Endothelial cell (in vitro differentiated cells): ENCODE measurements at regions not wholly inside any gene's neighbourhood (a gene's known extent, or its start where the extent isn't known, plus 50 kb on each side); places are given as distances from the start of the nearest gene placed in this dataset.

ENCODE experiments used
- DNase-seq: peaks from one replicate; pipeline ENCODE4 v3.0.0; 2021; ENCODE audit warnings: low spot score
- H3K27ac Mint-ChIP-seq: one replicate; pipeline ENCODE4 v1.8.0; 2021; ENCODE audit warnings: mixed read lengths, inconsistent platforms; ENCODE audit not compliant: unreplicated experiment
- H3K27me3 Mint-ChIP-seq: one replicate; pipeline ENCODE4 v1.8.0; 2021; ENCODE audit warnings: mild to moderate bottlenecking, moderate library complexity, mixed read lengths, inconsistent platforms; ENCODE audit not compliant: unreplicated experiment
- H3K36me3 Mint-ChIP-seq: one replicate; pipeline ENCODE4 v1.8.0; 2021; ENCODE audit warnings: mild to moderate bottlenecking, low read depth, mixed read lengths, inconsistent platforms; ENCODE audit not compliant: unreplicated experiment
- H3K4me1 Mint-ChIP-seq: one replicate; pipeline ENCODE4 v1.8.0; 2021; ENCODE audit warnings: mild to moderate bottlenecking, mixed read lengths, inconsistent platforms; ENCODE audit not compliant: unreplicated experiment
- H3K4me3 Mint-ChIP-seq: one replicate; pipeline ENCODE4 v1.8.0; 2021; ENCODE audit warnings: mild to moderate bottlenecking, mixed read lengths, inconsistent platforms; ENCODE audit not compliant: unreplicated experiment
- H3K9me3 Mint-ChIP-seq: one replicate; pipeline ENCODE4 v1.8.0; 2021; ENCODE audit warnings: mixed read lengths, inconsistent platforms; ENCODE audit not compliant: unreplicated experiment
- TF ChIP-seq, protein P1 (sequence below): fragments of 200-600 bp; sonication (generic); IDR thresholded peaks from one replicate; pipeline ENCODE4 v1.5.0; 2021; ENCODE audit warnings: antibody characterized with exemption; ENCODE audit not compliant: unreplicated experiment

DNA sequence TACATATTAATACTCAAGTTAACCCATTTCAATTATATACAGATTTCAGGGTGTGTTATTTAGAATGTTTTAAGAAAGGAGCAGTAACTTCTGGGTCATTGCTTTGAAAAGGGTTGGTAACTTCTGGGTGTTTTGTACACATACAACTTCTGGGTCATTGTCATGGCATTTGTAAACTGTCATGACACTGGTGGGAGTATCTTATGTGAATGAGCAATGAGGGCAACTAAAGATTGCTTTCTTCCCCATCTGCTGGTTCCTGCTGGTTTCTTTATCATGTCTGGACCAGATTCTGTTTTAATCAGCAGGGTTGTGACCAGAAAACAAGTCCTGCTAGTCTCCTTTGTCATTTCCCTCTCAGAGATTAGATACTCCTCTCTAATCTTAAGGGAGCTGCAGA lies 713.3 kb downstream of the LRFN5 start:
- Mint-ChIP-seq H3K27ac (no peak overlapping the region), H3K27me3 (peaks cover under 1% of the 10 kb centered on the region), H3K36me3 (no peaks in the 10 kb centered on the region), H3K4me3 (no peak overlapping the region), H3K4me1 (no peaks in the 10 kb centered on the region), H3K9me3 (no peaks in the 10 kb centered on the region)
- TF ChIP-seq, protein P1, sequence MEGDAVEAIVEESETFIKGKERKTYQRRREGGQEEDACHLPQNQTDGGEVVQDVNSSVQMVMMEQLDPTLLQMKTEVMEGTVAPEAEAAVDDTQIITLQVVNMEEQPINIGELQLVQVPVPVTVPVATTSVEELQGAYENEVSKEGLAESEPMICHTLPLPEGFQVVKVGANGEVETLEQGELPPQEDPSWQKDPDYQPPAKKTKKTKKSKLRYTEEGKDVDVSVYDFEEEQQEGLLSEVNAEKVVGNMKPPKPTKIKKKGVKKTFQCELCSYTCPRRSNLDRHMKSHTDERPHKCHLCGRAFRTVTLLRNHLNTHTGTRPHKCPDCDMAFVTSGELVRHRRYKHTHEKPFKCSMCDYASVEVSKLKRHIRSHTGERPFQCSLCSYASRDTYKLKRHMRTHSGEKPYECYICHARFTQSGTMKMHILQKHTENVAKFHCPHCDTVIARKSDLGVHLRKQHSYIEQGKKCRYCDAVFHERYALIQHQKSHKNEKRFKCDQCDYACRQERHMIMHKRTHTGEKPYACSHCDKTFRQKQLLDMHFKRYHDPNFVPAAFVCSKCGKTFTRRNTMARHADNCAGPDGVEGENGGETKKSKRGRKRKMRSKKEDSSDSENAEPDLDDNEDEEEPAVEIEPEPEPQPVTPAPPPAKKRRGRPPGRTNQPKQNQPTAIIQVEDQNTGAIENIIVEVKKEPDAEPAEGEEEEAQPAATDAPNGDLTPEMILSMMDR: no peak
- no peak for DNase-seq

DNA sequence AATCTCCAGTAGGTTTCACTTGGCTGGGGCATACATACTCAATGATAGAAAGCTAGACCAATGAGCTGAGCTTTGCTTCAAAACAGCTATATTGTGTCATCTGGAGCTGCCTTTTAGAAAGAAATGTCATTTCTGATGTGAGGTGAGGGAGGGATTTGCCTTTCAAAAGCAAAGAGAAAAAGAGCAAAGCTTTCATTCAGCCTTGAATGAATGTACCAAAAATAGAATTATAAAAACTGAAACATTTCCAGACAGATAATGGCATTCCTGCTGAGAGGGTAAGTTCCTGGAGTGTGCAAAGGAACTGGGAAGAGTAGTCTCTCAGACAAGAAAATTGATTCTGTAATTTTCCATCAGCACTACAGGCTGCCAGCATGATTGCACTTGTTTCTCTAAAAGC lies 710.0 kb downstream of the LRFN5 start:
- TF ChIP-seq, protein P1: no peak
- H3K27ac Mint-ChIP-seq: no peak overlapping the region
- H3K9me3 Mint-ChIP-seq: no peaks in the 10 kb centered on the region
- no peaks in the 10 kb centered on the region for H3K36me3 Mint-ChIP-seq
- no peaks in the 10 kb centered on the region for H3K4me1 Mint-ChIP-seq
- H3K27me3 Mint-ChIP-seq: no peaks in the 10 kb centered on the region
- H3K4me3 Mint-ChIP-seq: no peak overlapping the region
- no peak for DNase-seq

DNA sequence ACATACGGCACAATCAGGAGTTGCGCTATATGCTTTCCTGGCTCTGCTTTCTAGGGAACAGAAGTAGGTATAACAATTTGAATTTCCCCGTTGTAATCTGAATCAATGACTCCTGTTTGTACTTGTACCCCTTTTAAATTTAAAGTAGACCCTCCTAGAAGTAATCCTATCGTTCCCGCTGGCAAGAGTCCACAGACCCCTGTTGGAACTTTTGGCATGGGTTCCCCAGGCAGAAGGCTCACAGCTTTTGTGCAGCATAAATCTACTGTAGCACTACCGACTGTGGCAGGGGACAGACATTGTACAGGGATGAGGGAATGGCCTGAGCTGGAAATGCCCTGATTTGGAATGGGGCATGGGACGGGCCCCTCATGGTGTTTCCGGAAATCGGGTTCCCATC lies 705.2 kb downstream of the LRFN5 start:
- peaks cover 8% of the 10 kb centered on the region for H3K9me3 Mint-ChIP-seq
- peaks cover 4% of the 10 kb centered on the region for H3K27me3 Mint-ChIP-seq
- no peaks in the 10 kb centered on the region for H3K4me1 Mint-ChIP-seq
- DNase-seq: no peak
- peaks cover 7% of the 10 kb centered on the region for H3K36me3 Mint-ChIP-seq
- TF ChIP-seq, protein P1: no peak
- no peak overlapping the region for H3K27ac Mint-ChIP-seq
- H3K4me3 Mint-ChIP-seq: no peak overlapping the region

DNA sequence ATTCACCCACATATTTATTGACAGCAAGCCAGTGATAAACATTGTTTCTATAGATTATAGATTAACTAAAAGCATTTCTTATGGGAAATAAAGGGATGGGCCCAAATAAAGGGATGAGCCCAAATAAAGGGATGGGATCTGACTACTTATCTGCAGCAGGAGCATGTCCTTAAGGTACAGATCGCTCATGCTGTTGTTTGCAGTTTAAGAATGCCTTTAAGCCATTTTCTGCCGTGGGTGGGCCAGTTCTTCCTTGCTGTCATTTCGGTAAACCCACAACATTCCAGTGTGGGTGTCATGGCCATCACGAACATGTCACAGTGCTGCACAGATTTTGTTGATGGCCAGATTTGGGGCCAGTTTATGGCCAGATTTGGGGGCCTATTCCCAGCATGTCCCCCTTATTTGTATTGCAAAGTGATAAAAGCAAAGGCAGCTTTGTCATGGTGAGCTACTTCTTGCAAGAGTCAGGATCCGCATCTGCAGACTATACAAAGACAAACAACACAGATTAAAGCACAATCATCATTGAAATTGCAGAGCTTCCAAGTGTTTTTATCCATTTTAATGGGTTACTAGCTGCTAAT lies 700.7 kb downstream of the LRFN5 start:
- peaks cover 4% of the 10 kb centered on the region for H3K27me3 Mint-ChIP-seq
- no peak for DNase-seq
- no peak overlapping the region for H3K27ac Mint-ChIP-seq
- no peaks in the 10 kb centered on the region for H3K4me1 Mint-ChIP-seq
- peaks cover 8% of the 10 kb centered on the region for H3K9me3 Mint-ChIP-seq
- TF ChIP-seq, protein P1: no peak
- no peak overlapping the region for H3K4me3 Mint-ChIP-seq
- peaks cover 7% of the 10 kb centered on the region for H3K36me3 Mint-ChIP-seq

DNA sequence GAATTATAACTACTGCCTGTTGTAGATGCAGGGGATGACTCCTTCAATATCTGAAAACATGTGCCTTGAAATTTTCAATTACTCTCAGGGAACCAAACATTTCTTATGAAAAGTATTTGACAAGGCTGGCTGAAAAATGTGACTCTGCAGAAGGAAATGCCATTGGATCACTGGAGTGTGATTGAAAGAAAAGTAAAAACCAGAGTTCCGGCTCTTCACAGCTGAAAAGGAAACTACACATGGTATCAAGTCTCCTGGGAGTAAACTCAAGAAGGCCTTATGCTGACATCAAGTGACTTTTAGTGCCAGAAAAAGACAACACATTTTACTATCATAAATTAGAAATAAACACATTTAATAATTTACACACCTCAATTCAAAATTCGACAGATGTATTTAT lies 693.0 kb downstream of the LRFN5 start:
- H3K27me3 Mint-ChIP-seq: no peaks in the 10 kb centered on the region
- H3K4me3 Mint-ChIP-seq: no peak overlapping the region
- no peaks in the 10 kb centered on the region for H3K4me1 Mint-ChIP-seq
- H3K9me3 Mint-ChIP-seq: peaks cover 4% of the 10 kb centered on the region
- no peak for DNase-seq
- no peak overlapping the region for H3K27ac Mint-ChIP-seq
- no peaks in the 10 kb centered on the region for H3K36me3 Mint-ChIP-seq
- TF ChIP-seq, protein P1: no peak
